GM23338 (cell line): ENCODE measurements at regions not wholly inside any gene's neighbourhood (a gene's known extent, or its start where the extent isn't known, plus 50 kb on each side); places are given as distances from the start of the nearest gene placed in this dataset.

ENCODE experiments used
- ATAC-seq: fragments of 200-7000 bp; cut with Tn5 transposase; 3 replicates; pipeline ENCODE4 v1.9.1; 2020
- DNase-seq: peaks from one replicate; pipeline ENCODE4 v3.0.0-alpha.2; 2015; ENCODE audit warnings: low spot score
- H2AFZ ChIP-seq: fragments of 200-600 bp; sonication (generic); 2 replicates; pipeline ENCODE4 v1.8.0; 2016; ENCODE audit warnings: antibody characterized with exemption, mild to moderate bottlenecking, moderate library complexity
- H3F3A ChIP-seq: fragments of 200-600 bp; sonication (generic); replicated peaks from 2 replicates; pipeline ENCODE4 v1.8.0; 2017; ENCODE audit warnings: antibody characterized with exemption, mixed run types, low read depth
- H3K27ac ChIP-seq: fragments of 200-600 bp; sonication (generic); 2 replicates; pipeline ENCODE4 v1.6.1; 2016; ENCODE audit warnings: low read depth
- H3K27me3 ChIP-seq: fragments of 200-600 bp; sonication (generic); 2 replicates; pipeline ENCODE4 v1.8.0; 2016; ENCODE audit warnings: mild to moderate bottlenecking, mixed run types, moderate library complexity; ENCODE audit not compliant: insufficient read depth
- H3K36me3 ChIP-seq: fragments of 200-600 bp; sonication (generic); 2 replicates; pipeline ENCODE4 v1.8.0; 2016; ENCODE audit warnings: mild to moderate bottlenecking; ENCODE audit not compliant: insufficient read depth
- H3K4me1 ChIP-seq: fragments of 200-600 bp; sonication (generic); 2 replicates; pipeline ENCODE4 v1.8.0; 2016; ENCODE audit warnings: mild to moderate bottlenecking, moderate library complexity; ENCODE audit not compliant: insufficient read depth
- H3K4me2 ChIP-seq: fragments of 200-600 bp; sonication (generic); 2 replicates; pipeline ENCODE4 v1.7.1; 2017; ENCODE audit warnings: mixed run types
- H3K4me3 ChIP-seq: fragments of 200-600 bp; sonication (generic); 2 replicates; pipeline ENCODE4 v1.6.1; 2016; ENCODE audit warnings: mixed run types
- H3K79me2 ChIP-seq: fragments of 200-600 bp; sonication (generic); replicated peaks from 2 replicates; pipeline ENCODE4 v1.8.0; 2017; ENCODE audit warnings: mild to moderate bottlenecking; ENCODE audit not compliant: insufficient read depth
- H3K9me2 ChIP-seq: fragments of 200-600 bp; sonication (generic); 2 replicates; pipeline ENCODE4 v1.8.0; 2017; ENCODE audit not compliant: insufficient read depth
- H4K20me1 ChIP-seq: fragments of 200-600 bp; sonication (generic); replicated peaks from 2 replicates; pipeline ENCODE4 v1.8.0; 2017; ENCODE audit warnings: mild to moderate bottlenecking; ENCODE audit not compliant: insufficient read depth
- H3K27ac Mint-ChIP-seq: 2 replicates; pipeline ENCODE4 v1.8.0; 2020; ENCODE audit warnings: inconsistent platforms, mild to moderate bottlenecking, moderate library complexity, mixed read lengths
- H3K27me3 Mint-ChIP-seq: 3 replicates; pipeline ENCODE4 v1.8.0; 2022; ENCODE audit warnings: low read depth, mild to moderate bottlenecking, moderate library complexity, mixed read lengths, inconsistent platforms; ENCODE audit not compliant: insufficient read depth, poor library complexity
- H3K36me3 Mint-ChIP-seq: 3 replicates; pipeline ENCODE4 v1.8.0; 2021; ENCODE audit warnings: low read depth, mild to moderate bottlenecking, inconsistent platforms, moderate library complexity, mixed read lengths
- H3K4me1 Mint-ChIP-seq: 3 replicates; pipeline ENCODE4 v1.8.0; 2020; ENCODE audit warnings: mild to moderate bottlenecking, inconsistent platforms, mixed read lengths
- H3K4me3 Mint-ChIP-seq: 3 replicates; pipeline ENCODE4 v1.8.0; 2021; ENCODE audit warnings: moderate library complexity, mild to moderate bottlenecking, inconsistent platforms, mixed read lengths
- H3K9me3 Mint-ChIP-seq: 3 replicates; pipeline ENCODE4 v1.8.0; 2020; ENCODE audit warnings: moderate library complexity, mild to moderate bottlenecking, inconsistent platforms, mixed read lengths
- CREB1 ChIP-seq: fragments of 250-450 bp; sonication (Bioruptor Pico); IDR thresholded peaks from 2 replicates; pipeline ENCODE4 v1.5.0; 2020; ENCODE audit warnings: low read depth, mild to moderate bottlenecking, moderate library complexity
- CTCF ChIP-seq, 2 experiments: fragments of 200-600 bp in 1 of 2; sonication (generic) in 1 of 2; conservative IDR thresholded peaks; 2 replicates each; pipeline versions ENCODE4 v1.5.1 to v1.6.1; 2016 to 2017; ENCODE audit warnings: antibody characterized with exemption in 2 of 2, low read depth in 2 of 2, mild to moderate bottlenecking in 2 of 2, moderate library complexity in 1 of 2
- ETS1 ChIP-seq: IDR thresholded peaks from 2 replicates; pipeline ENCODE4 v1.6.1; 2016; ENCODE audit warnings: antibody characterized with exemption
- EZH2 ChIP-seq: fragments of 200-600 bp; sonication (generic); IDR thresholded peaks from one replicate; pipeline ENCODE4 v1.8.0; 2017; ENCODE audit warnings: antibody characterized with exemption, mild to moderate bottlenecking, low read depth; ENCODE audit not compliant: unreplicated experiment
- JUNB ChIP-seq: IDR thresholded peaks from one replicate; pipeline ENCODE4 v1.6.1; 2016; ENCODE audit warnings: antibody characterized with exemption; ENCODE audit not compliant: unreplicated experiment
- NANOG ChIP-seq: IDR thresholded peaks from 2 replicates; pipeline ENCODE4 v1.6.1; 2016; ENCODE audit warnings: antibody characterized with exemption, borderline replicate concordance
- POLR2AphosphoS5 ChIP-seq: IDR thresholded peaks from 2 replicates; pipeline ENCODE4 v1.6.1; 2016; ENCODE audit warnings: antibody characterized with exemption, low read depth
- STAT1 ChIP-seq: IDR thresholded peaks from one replicate; pipeline ENCODE4 v1.6.1; 2016; ENCODE audit warnings: antibody characterized with exemption; ENCODE audit not compliant: unreplicated experiment
- ZNF114 ChIP-seq: fragments of 250-450 bp; sonication (Bioruptor Pico); IDR thresholded peaks from 2 replicates; pipeline ENCODE4 v1.5.0; 2020; ENCODE audit warnings: mild to moderate bottlenecking, moderate library complexity
- ZNF331 ChIP-seq: fragments of 250-450 bp; sonication (Bioruptor Pico); IDR thresholded peaks from 2 replicates; pipeline ENCODE4 v1.5.0; 2020; ENCODE audit warnings: low read depth, mild to moderate bottlenecking, moderate library complexity
- ZNF462 ChIP-seq: fragments of 250-450 bp; sonication (Bioruptor Pico); IDR thresholded peaks from 2 replicates; pipeline ENCODE4 v1.5.0; 2020; ENCODE audit warnings: mild to moderate bottlenecking, moderate library complexity
- TF ChIP-seq, protein P1 (sequence below): IDR thresholded peaks from one replicate; pipeline ENCODE4 v1.6.1; 2018; ENCODE audit warnings: antibody characterized with exemption; ENCODE audit not compliant: unreplicated experiment

- no peak overlapping the region for H3K4me3 ChIP-seq
- H4K20me1 ChIP-seq: no peaks in the 10 kb centered on the region
- TF ChIP-seq POLR2AphosphoS5 (no peak), ZNF462 (CRISPR knock-in tag) (no peak), STAT1 (no peak), CREB1 (CRISPR knock-in tag) (no peak), CTCF (conservative IDR thresholded peaks at IDR 0.05; ENCODE audit: low read depth in 2 of 2) (no peak), EZH2 (no peak), ETS1 (no peak), ZNF331 (CRISPR knock-in tag) (no peak), NANOG (no peak), ZNF114 (CRISPR knock-in tag) (no peak), JUNB (no peak)
- TF ChIP-seq, protein P1, sequence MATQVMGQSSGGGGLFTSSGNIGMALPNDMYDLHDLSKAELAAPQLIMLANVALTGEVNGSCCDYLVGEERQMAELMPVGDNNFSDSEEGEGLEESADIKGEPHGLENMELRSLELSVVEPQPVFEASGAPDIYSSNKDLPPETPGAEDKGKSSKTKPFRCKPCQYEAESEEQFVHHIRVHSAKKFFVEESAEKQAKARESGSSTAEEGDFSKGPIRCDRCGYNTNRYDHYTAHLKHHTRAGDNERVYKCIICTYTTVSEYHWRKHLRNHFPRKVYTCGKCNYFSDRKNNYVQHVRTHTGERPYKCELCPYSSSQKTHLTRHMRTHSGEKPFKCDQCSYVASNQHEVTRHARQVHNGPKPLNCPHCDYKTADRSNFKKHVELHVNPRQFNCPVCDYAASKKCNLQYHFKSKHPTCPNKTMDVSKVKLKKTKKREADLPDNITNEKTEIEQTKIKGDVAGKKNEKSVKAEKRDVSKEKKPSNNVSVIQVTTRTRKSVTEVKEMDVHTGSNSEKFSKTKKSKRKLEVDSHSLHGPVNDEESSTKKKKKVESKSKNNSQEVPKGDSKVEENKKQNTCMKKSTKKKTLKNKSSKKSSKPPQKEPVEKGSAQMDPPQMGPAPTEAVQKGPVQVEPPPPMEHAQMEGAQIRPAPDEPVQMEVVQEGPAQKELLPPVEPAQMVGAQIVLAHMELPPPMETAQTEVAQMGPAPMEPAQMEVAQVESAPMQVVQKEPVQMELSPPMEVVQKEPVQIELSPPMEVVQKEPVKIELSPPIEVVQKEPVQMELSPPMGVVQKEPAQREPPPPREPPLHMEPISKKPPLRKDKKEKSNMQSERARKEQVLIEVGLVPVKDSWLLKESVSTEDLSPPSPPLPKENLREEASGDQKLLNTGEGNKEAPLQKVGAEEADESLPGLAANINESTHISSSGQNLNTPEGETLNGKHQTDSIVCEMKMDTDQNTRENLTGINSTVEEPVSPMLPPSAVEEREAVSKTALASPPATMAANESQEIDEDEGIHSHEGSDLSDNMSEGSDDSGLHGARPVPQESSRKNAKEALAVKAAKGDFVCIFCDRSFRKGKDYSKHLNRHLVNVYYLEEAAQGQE: no peak
- ATAC-seq (no peak), DNase-seq (no peak)
- H3K36me3 ChIP-seq: no peaks in the 10 kb centered on the region
- H3K27ac ChIP-seq: no peak overlapping the region
- no peak overlapping the region; the same call in 1 of the 2 replicates for H3K27ac Mint-ChIP-seq
- H3K36me3 Mint-ChIP-seq: no peaks in the 10 kb centered on the region; the same call in 2 of the 3 replicates
- peaks cover 4% of the 10 kb centered on the region; the same call in 2 of the 3 replicates for H3K4me1 Mint-ChIP-seq
- 0 out of 2 replicates have a peak, but pooled peaks cover 3% of the 10 kb centered on the region for H3K9me2 ChIP-seq
- peaks cover 3% of the 10 kb centered on the region for H3K27me3 Mint-ChIP-seq
- H3K4me2 ChIP-seq: no peak overlapping the region
- 0 out of 2 replicates have a peak, but pooled peaks cover 3% of the 10 kb centered on the region for H3K4me1 ChIP-seq
- no peaks in the 10 kb centered on the region for H3F3A ChIP-seq
- no peak overlapping the region for H3K4me3 Mint-ChIP-seq
- H3K9me3 Mint-ChIP-seq: peaks cover 11% of the 10 kb centered on the region; the same call in 2 of the 3 replicates
- H3K79me2 ChIP-seq: no peaks in the 10 kb centered on the region
- no peaks in the 10 kb centered on the region for H3K27me3 ChIP-seq
- H2AFZ ChIP-seq: no peak overlapping the region
These were observed 143.4 kb downstream of the TMEM144 start for GRCh38 chr4:158353541-158354304.
